Spleen (tissue), 7 donors: ENCODE measurements at regions not wholly inside any gene's neighbourhood (a gene's known extent, or its start where the extent isn't known, plus 50 kb on each side); places are given as distances from the start of the nearest gene placed in this dataset.

ENCODE experiments used
- POLR2AphosphoS5 ChIP-seq, 3 donors: sonication (generic); formaldehyde crosslinking; IDR thresholded peaks; one replicate each; pipeline ENCODE4 v1.5.1; 2017; ENCODE audit warnings: antibody characterized with exemption in 3 of 3
- TF ChIP-seq, protein P1 (sequence below), 11 experiments: fragments of 200-600 bp in 7 of 11; fragments of 450-650 bp in 4 of 11; sonication (generic) in 4 of 11; IDR thresholded peaks in 8 of 11; conservative IDR thresholded peaks in 3 of 11; 1 replicate in 7 of 11; 2 replicates in 4 of 11; pipeline versions ENCODE4 v1.4.0 to v1.8.0; 2016 to 2021; ENCODE audit warnings: antibody characterized with exemption in 11 of 11, inconsistent platforms in 4 of 11, mild to moderate bottlenecking in 1 of 11
- donor health status: DM: no; HTN: no; CAD: no; lungs with moderate emphysema.
- donor health status: DM: no; HTN: no; CAD: no.
- donor health status: DM: no; HTN: no; CAD: no.

DNA sequence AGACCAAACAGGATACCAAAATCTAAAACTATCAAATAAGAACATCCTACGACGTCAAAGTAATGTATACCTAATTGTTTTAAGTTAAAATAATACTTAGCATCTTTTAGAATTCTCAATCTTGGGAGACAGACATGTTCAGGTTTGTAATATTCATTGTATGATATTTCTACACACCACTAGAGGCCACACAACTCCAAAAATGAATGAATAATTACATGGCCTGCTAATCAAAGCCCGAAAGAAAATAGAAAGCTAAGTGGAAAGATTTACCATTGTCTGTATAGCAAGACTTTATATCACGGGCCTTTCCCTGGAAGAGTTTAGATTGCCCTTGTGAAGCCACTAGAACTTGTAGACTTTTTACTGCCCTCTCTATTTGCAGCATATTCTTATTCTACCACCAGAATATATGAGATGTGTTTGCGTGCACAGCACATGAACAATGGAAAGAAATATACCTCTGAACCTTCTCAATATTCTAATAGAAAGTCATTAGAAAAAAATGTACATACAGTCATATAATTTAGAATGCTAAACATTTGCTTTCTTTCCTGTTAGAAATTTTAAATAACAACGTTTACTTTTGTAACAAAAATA is 380.1 kb upstream of the NUDT12 start:
- TF ChIP-seq, protein P1, sequence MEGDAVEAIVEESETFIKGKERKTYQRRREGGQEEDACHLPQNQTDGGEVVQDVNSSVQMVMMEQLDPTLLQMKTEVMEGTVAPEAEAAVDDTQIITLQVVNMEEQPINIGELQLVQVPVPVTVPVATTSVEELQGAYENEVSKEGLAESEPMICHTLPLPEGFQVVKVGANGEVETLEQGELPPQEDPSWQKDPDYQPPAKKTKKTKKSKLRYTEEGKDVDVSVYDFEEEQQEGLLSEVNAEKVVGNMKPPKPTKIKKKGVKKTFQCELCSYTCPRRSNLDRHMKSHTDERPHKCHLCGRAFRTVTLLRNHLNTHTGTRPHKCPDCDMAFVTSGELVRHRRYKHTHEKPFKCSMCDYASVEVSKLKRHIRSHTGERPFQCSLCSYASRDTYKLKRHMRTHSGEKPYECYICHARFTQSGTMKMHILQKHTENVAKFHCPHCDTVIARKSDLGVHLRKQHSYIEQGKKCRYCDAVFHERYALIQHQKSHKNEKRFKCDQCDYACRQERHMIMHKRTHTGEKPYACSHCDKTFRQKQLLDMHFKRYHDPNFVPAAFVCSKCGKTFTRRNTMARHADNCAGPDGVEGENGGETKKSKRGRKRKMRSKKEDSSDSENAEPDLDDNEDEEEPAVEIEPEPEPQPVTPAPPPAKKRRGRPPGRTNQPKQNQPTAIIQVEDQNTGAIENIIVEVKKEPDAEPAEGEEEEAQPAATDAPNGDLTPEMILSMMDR (IDR thresholded peaks at IDR 0.05 in 8 of 11, conservative IDR thresholded peaks at IDR 0.05 in 3 of 11) = no peak
- TF ChIP-seq POLR2AphosphoS5 (IDR thresholded peaks at IDR 0.05) = no peak
